GM18951 (cell line): ENCODE measurements at regions not wholly inside any gene's neighbourhood (a gene's known extent, or its start where the extent isn't known, plus 50 kb on each side); places are given as distances from the start of the nearest gene placed in this dataset.

Source experiments
- POLR2A ChIP-seq: IDR thresholded peaks from 4 replicates; pipeline ENCODE4 v1.6.1; 2011; ENCODE audit warnings: mild to moderate bottlenecking; ENCODE audit not compliant: insufficient read length, insufficient read depth; ENCODE audit errors: extremely low read depth
- in situ Hi-C: fragments of 300-500 bp; cut with MboI; formaldehyde crosslinking; loops from one replicate; pipeline ENCODE4 v1.12.0; 2022; ENCODE audit warnings: low sequenced_read_pairs, mixed read lengths, inconsistent platforms; ENCODE audit not compliant: unreplicated experiment

- in situ Hi-C loops = no loop called here
- TF ChIP-seq POLR2A = no peak
Observed at GRCh38 chr12:58980768-58981167, 60.5 kb upstream of the LRIG3 start.

- TF ChIP-seq POLR2A = no peak
- in situ Hi-C loops = no loop called here
Observed at GRCh38 chr12:58978717-58979116, 58.4 kb upstream of the LRIG3 start.

- no peak for TF ChIP-seq POLR2A
- in situ Hi-C loops = no loop called here
Observed at GRCh38 chr12:58977476-58977875, 57.2 kb upstream of the LRIG3 start.

- no peak for TF ChIP-seq POLR2A
- in situ Hi-C loops = no loop called here
Observed at GRCh38 chr12:58976146-58976545, 55.8 kb upstream of the LRIG3 start.
